Naive thymus-derived CD4-positive, alpha-beta T cell (primary cell): ENCODE measurements at regions not wholly inside any gene's neighbourhood (a gene's known extent, or its start where the extent isn't known, plus 50 kb on each side); places are given as distances from the start of the nearest gene placed in this dataset.

Source experiments
- ATAC-seq: fragments of 150-1000 bp; cut with Tn5 transposase; 2 replicates; pipeline ENCODE4 v1.10.0; 2021; ENCODE audit warnings: mild to moderate bottlenecking, moderate library complexity
- CTCF ChIA-PET: fragments of 350-600 bp; sonication (Branson Sonifier 250); formaldehyde crosslinking; loops from one replicate; lab custom pipeline; 2021; ENCODE audit warnings: antibody characterized with exemption; lab: Charles Lee
- POLR2A ChIA-PET: fragments of 350-600 bp; sonication (Branson Sonifier 250); formaldehyde crosslinking; loops from one replicate; lab custom pipeline; 2021; ENCODE audit warnings: antibody characterized with exemption, inconsistent platforms; lab: Charles Lee
- DNase-seq, 9 donors: peaks; one replicate each; pipeline versions ENCODE4 v3.0.0 to v3.0.0-alpha.2; 2020 to 2022; ENCODE audit warnings: mixed read lengths in 1 of 9
- H3K27ac ChIP-seq: one replicate; pipeline ENCODE4 v1.7.0; 2013; ENCODE audit warnings: mild to moderate bottlenecking, low read depth, low read length, moderate library complexity
- H3K27me3 ChIP-seq, 2 donors: one replicate each; pipeline ENCODE4 v1.7.0; 2013; ENCODE audit warnings: low read length in 2 of 2, mild to moderate bottlenecking in 2 of 2, moderate library complexity in 2 of 2; ENCODE audit not compliant: control insufficient read depth in 2 of 2, insufficient read depth in 2 of 2
- H3K36me3 ChIP-seq, 3 experiments: 1 replicate in 2 of 3; 2 replicates in 1 of 3; pipeline ENCODE4 v1.7.0; 2013; ENCODE audit warnings: low read length in 3 of 3, mild to moderate bottlenecking in 3 of 3, moderate library complexity in 1 of 3; ENCODE audit not compliant: insufficient read depth in 3 of 3, control insufficient read depth in 2 of 3
- H3K4me1 ChIP-seq, 2 donors: one replicate each; pipeline ENCODE4 v1.7.0; 2013; ENCODE audit warnings: low read length in 2 of 2, mild to moderate bottlenecking in 2 of 2, moderate library complexity in 1 of 2; ENCODE audit not compliant: control insufficient read depth in 2 of 2, insufficient read depth in 2 of 2
- H3K4me3 ChIP-seq: 2 replicates; pipeline ENCODE4 v1.7.0; 2013; ENCODE audit warnings: mild to moderate bottlenecking, low read length
- H3K9me3 ChIP-seq, 3 experiments: 1 replicate in 2 of 3; 2 replicates in 1 of 3; pipeline ENCODE4 v1.7.0; 2013; ENCODE audit warnings: low read length in 3 of 3; ENCODE audit not compliant: control insufficient read depth in 2 of 3
- H3K27ac Mint-ChIP-seq, 9 donors: one replicate each; pipeline ENCODE4 v1.8.0; 2020 to 2022; ENCODE audit warnings: mixed read lengths in 9 of 9, mild to moderate bottlenecking in 8 of 9, moderate library complexity in 5 of 9, inconsistent platforms in 2 of 9
- H3K27me3 Mint-ChIP-seq, 5 donors: one replicate each; pipeline ENCODE4 v1.8.0; 2021 to 2022; ENCODE audit warnings: mixed read lengths in 5 of 5, mild to moderate bottlenecking in 1 of 5
- H3K36me3 Mint-ChIP-seq, 5 donors: one replicate each; pipeline ENCODE4 v1.8.0; 2020 to 2022; ENCODE audit warnings: mixed read lengths in 5 of 5, mild to moderate bottlenecking in 3 of 5, inconsistent platforms in 1 of 5
- H3K4me1 Mint-ChIP-seq, 7 donors: one replicate each; pipeline ENCODE4 v1.8.0; 2020 to 2022; ENCODE audit warnings: mixed read lengths in 7 of 7, mild to moderate bottlenecking in 3 of 7, inconsistent platforms in 1 of 7
- H3K4me3 Mint-ChIP-seq, 10 donors: one replicate each; pipeline ENCODE4 v1.8.0; 2020 to 2022; ENCODE audit warnings: mild to moderate bottlenecking in 10 of 10, mixed read lengths in 10 of 10, moderate library complexity in 6 of 10, inconsistent platforms in 2 of 10
- H3K9me3 Mint-ChIP-seq, 11 donors: one replicate each; pipeline ENCODE4 v1.8.0; 2020 to 2022; ENCODE audit warnings: mixed read lengths in 11 of 11, mild to moderate bottlenecking in 4 of 11, inconsistent platforms in 1 of 11, moderate library complexity in 1 of 11
- intact Hi-C, 2 donors: fragments of 100-400 bp; cut with micrococcal nuclease; formaldehyde crosslinking; loops; one replicate each; pipeline ENCODE4 v1.15.1; 2023

GRCh38 chr5:3432135-3432534, 163.5 kb upstream of the IRX1 start:
- H3K4me3 Mint-ChIP-seq, result no peak overlapping the region
- peaks cover 0 to 8% (median 0%) of the 10 kb centered on the region in 5 donors for H3K27me3 Mint-ChIP-seq
- Histone ChIP-seq H3K9me3 (no peaks in the 10 kb centered on the region), H3K27me3 (no peaks in the 10 kb centered on the region), H3K27ac (no peak overlapping the region), H3K4me3 (no peak overlapping the region), H3K36me3 (no peaks in the 10 kb centered on the region), H3K4me1 (no peaks in the 10 kb centered on the region)
- no peaks in the 10 kb centered on the region for H3K36me3 Mint-ChIP-seq
- H3K27ac Mint-ChIP-seq, result no peak overlapping the region
- intact Hi-C loops, result no loop called here
- ATAC-seq, result no peak
- DNase-seq, result no peak
- no peaks in the 10 kb centered on the region for H3K4me1 Mint-ChIP-seq
- POLR2A ChIA-PET, result no interaction called here
- CTCF ChIA-PET, result no interaction called here
- peaks cover 0 to 5% (median 0%) of the 10 kb centered on the region in 11 donors for H3K9me3 Mint-ChIP-seq

- no peak for ATAC-seq
- ChIA-PET POLR2A (no interaction called here), CTCF (no interaction called here)
- Mint-ChIP-seq H3K9me3 (peaks cover 0 to 9% (median 0%) of the 10 kb centered on the region in 11 donors), H3K27me3 (peaks cover 0 to 8% (median 0%) of the 10 kb centered on the region in 5 donors), H3K4me1 (no peaks in the 10 kb centered on the region), H3K27ac (no peak overlapping the region), H3K4me3 (no peak overlapping the region), H3K36me3 (no peaks in the 10 kb centered on the region)
- Histone ChIP-seq H3K9me3 (no peaks in the 10 kb centered on the region), H3K36me3 (no peaks in the 10 kb centered on the region), H3K4me1 (no peaks in the 10 kb centered on the region), H3K27ac (no peak overlapping the region), H3K4me3 (no peak overlapping the region), H3K27me3 (no peaks in the 10 kb centered on the region)
- intact Hi-C loops, result no loop called here
- DNase-seq, result no peak
Measured at GRCh38 chr5:3430691-3431090, 164.9 kb upstream of the IRX1 start.

- H3K4me3 Mint-ChIP-seq, result no peak overlapping the region
- peaks cover 0 to 9% (median 0%) of the 10 kb centered on the region in 11 donors for H3K9me3 Mint-ChIP-seq
Measured at GRCh38 chr5:3429962-3430361, 165.7 kb upstream of the IRX1 start.

GRCh38 chr5:3428334-3428733, 167.3 kb upstream of the IRX1 start:
- POLR2A ChIA-PET, result no interaction called here

More at GRCh38 chr5:3429962-3430361, 165.7 kb upstream of the IRX1 start:
- POLR2A ChIA-PET, result no interaction called here
- CTCF ChIA-PET, result no interaction called here
- ATAC-seq (no peak), DNase-seq (no peak)
- Mint-ChIP-seq H3K36me3 (no peaks in the 10 kb centered on the region), H3K4me1 (no peaks in the 10 kb centered on the region), H3K27me3 (peaks cover 0 to 8% (median 0%) of the 10 kb centered on the region in 5 donors), H3K27ac (no peak overlapping the region)
- intact Hi-C loops, result no loop called here
- Histone ChIP-seq H3K4me1 (no peaks in the 10 kb centered on the region), H3K27me3 (no peaks in the 10 kb centered on the region), H3K4me3 (no peak overlapping the region), H3K36me3 (no peaks in the 10 kb centered on the region), H3K9me3 (no peaks in the 10 kb centered on the region), H3K27ac (no peak overlapping the region)

GRCh38 chr5:3424946-3425345, 170.7 kb upstream of the IRX1 start:
- CTCF ChIA-PET, result no interaction called here
- H3K27ac ChIP-seq, result no peak overlapping the region
- no peaks in the 10 kb centered on the region for H3K4me1 ChIP-seq
- no peaks in the 10 kb centered on the region for H3K9me3 ChIP-seq
- H3K27me3 ChIP-seq, result no peaks in the 10 kb centered on the region
- no peak overlapping the region for H3K27ac Mint-ChIP-seq
- ATAC-seq, result no peak
- DNase-seq, result no peak
- no peak overlapping the region for H3K4me3 ChIP-seq
- no peaks in the 10 kb centered on the region for H3K36me3 Mint-ChIP-seq
- intact Hi-C loops, result no loop called here
- no peaks in the 10 kb centered on the region for H3K36me3 ChIP-seq
- POLR2A ChIA-PET, result no interaction called here
- H3K4me1 Mint-ChIP-seq, result no peaks in the 10 kb centered on the region
- H3K9me3 Mint-ChIP-seq, result peaks cover 0 to 14% (median 5%) of the 10 kb centered on the region in 11 donors
- no peaks in the 10 kb centered on the region for H3K27me3 Mint-ChIP-seq
- no peak overlapping the region for H3K4me3 Mint-ChIP-seq

More at GRCh38 chr5:3428334-3428733, 167.3 kb upstream of the IRX1 start:
- ATAC-seq (no peak), DNase-seq (no peak)
- intact Hi-C loops, result no loop called here
- no peaks in the 10 kb centered on the region for H3K36me3 Mint-ChIP-seq
- no peaks in the 10 kb centered on the region for H3K9me3 ChIP-seq
- CTCF ChIA-PET, result no interaction called here
- no peaks in the 10 kb centered on the region for H3K4me1 Mint-ChIP-seq
- no peak overlapping the region for H3K27ac ChIP-seq
- H3K27me3 ChIP-seq, result no peaks in the 10 kb centered on the region
- H3K4me3 Mint-ChIP-seq, result no peak overlapping the region
- H3K36me3 ChIP-seq, result no peaks in the 10 kb centered on the region
- H3K9me3 Mint-ChIP-seq, result peaks cover 0 to 11% (median 5%) of the 10 kb centered on the region in 11 donors
- no peak overlapping the region for H3K4me3 ChIP-seq
- no peaks in the 10 kb centered on the region for H3K4me1 ChIP-seq
- H3K27me3 Mint-ChIP-seq, result peaks cover 0 to 8% (median 0%) of the 10 kb centered on the region in 5 donors
- H3K27ac Mint-ChIP-seq, result no peak overlapping the region

- DNase-seq (no peak), ATAC-seq (no peak)
- no peaks in the 10 kb centered on the region for H3K36me3 Mint-ChIP-seq
- no peaks in the 10 kb centered on the region for H3K4me1 ChIP-seq
- no peak overlapping the region for H3K27ac Mint-ChIP-seq
- intact Hi-C loops, result no loop called here
- H3K4me1 Mint-ChIP-seq, result peaks cover 0 to 2% (median 0%) of the 10 kb centered on the region in 7 donors
- H3K36me3 ChIP-seq, result no peaks in the 10 kb centered on the region
- H3K4me3 Mint-ChIP-seq, result no peak overlapping the region
- peaks cover 0 to 12% (median 0%) of the 10 kb centered on the region in 5 donors for H3K27me3 Mint-ChIP-seq
- ChIA-PET POLR2A (no interaction called here), CTCF (no interaction called here)
- no peak overlapping the region for H3K4me3 ChIP-seq
- no peaks in the 10 kb centered on the region for H3K9me3 ChIP-seq
- H3K27me3 ChIP-seq, result no peaks in the 10 kb centered on the region
- no peak overlapping the region for H3K27ac ChIP-seq
- peaks cover 0 to 24% (median 7%) of the 10 kb centered on the region in 11 donors for H3K9me3 Mint-ChIP-seq
Measured at GRCh38 chr5:3417376-3417943, 178.2 kb upstream of the IRX1 start.

GRCh38 chr5:3414371-3414770, 181.3 kb upstream of the IRX1 start:
- no peak for ATAC-seq
- no peak overlapping the region for H3K27ac Mint-ChIP-seq
- peaks cover 7 to 24% (median 16%) of the 10 kb centered on the region in 11 donors for H3K9me3 Mint-ChIP-seq
- Histone ChIP-seq H3K27me3 (no peaks in the 10 kb centered on the region), H3K9me3 (no peaks in the 10 kb centered on the region), H3K4me1 (no peaks in the 10 kb centered on the region), H3K4me3 (no peak overlapping the region), H3K36me3 (no peaks in the 10 kb centered on the region), H3K27ac (no peak overlapping the region)
- peaks cover 0 to 10% (median 0%) of the 10 kb centered on the region in 5 donors for H3K36me3 Mint-ChIP-seq
- intact Hi-C loops, result no loop called here
- peaks cover 0 to 8% (median 4%) of the 10 kb centered on the region in 7 donors for H3K4me1 Mint-ChIP-seq
- POLR2A ChIA-PET, result no interaction called here
- CTCF ChIA-PET, result no interaction called here
- H3K4me3 Mint-ChIP-seq, result no peak overlapping the region
- peaks cover 0 to 12% (median 0%) of the 10 kb centered on the region in 5 donors for H3K27me3 Mint-ChIP-seq
- no peak for DNase-seq
